HUES64 (cell line): ENCODE measurements at regions not wholly inside any gene's neighbourhood (a gene's known extent, or its start where the extent isn't known, plus 50 kb on each side); places are given as distances from the start of the nearest gene placed in this dataset.

Experiments
- H3K27ac ChIP-seq: 2 replicates; pipeline ENCODE4 v1.7.0; 2013; ENCODE audit warnings: low read depth, low read length, inconsistent platforms
- H3K27me3 ChIP-seq: 2 replicates; pipeline ENCODE4 v1.6.1; 2013; ENCODE audit warnings: mild to moderate bottlenecking, low read length; ENCODE audit not compliant: insufficient read depth
- H3K36me3 ChIP-seq: 2 replicates; pipeline ENCODE4 v1.6.1; 2013; ENCODE audit warnings: mild to moderate bottlenecking, low read length; ENCODE audit not compliant: insufficient read depth
- H3K4me1 ChIP-seq: 2 replicates; pipeline ENCODE4 v1.6.1; 2013; ENCODE audit warnings: mild to moderate bottlenecking, low read length, moderate library complexity; ENCODE audit not compliant: insufficient read depth
- H3K4me3 ChIP-seq: 2 replicates; pipeline ENCODE4 v1.5.1; 2013; ENCODE audit warnings: mild to moderate bottlenecking, low read length, moderate library complexity
- H3K9ac ChIP-seq: 2 replicates; pipeline ENCODE4 v1.6.1; 2013; ENCODE audit warnings: mild to moderate bottlenecking, low read depth, low read length
- H3K9me3 ChIP-seq: 2 replicates; pipeline ENCODE4 v1.6.1; 2013; ENCODE audit warnings: low read depth, low read length; ENCODE audit not compliant: insufficient read depth
- WGBS: fragments of 150-250, 120-280 bp; methylation state at CpG from one replicate; pipeline ENCODE4 v1.1.7; 2013; ENCODE audit warnings: missing lambda C conversion rate; 5-methylcytosine and 5-hydroxymethylcytosine counted together

GRCh38 chr1:14320986-14321385, 277.5 kb upstream of the KAZN start:
- Histone ChIP-seq H3K9me3 (no peaks in the 10 kb centered on the region), H3K27me3 (no peaks in the 10 kb centered on the region), H3K4me3 (no peak overlapping the region), H3K27ac (no peak overlapping the region), H3K9ac (no peak overlapping the region), H3K4me1 (peaks cover 26% of the 10 kb centered on the region), H3K36me3 (no peaks in the 10 kb centered on the region)
- WGBS, result 93% methylated on average over 7 of the region's 8 CpGs

- no peaks in the 10 kb centered on the region for H3K36me3 ChIP-seq
- H3K27me3 ChIP-seq, result no peaks in the 10 kb centered on the region
- WGBS, result 100% methylated on average over 1 of the region's 1 CpG
- H3K4me3 ChIP-seq, result no peak overlapping the region
- H3K4me1 ChIP-seq, result peaks cover 26% of the 10 kb centered on the region
- no peak overlapping the region for H3K27ac ChIP-seq
- H3K9ac ChIP-seq, result no peak overlapping the region
- no peaks in the 10 kb centered on the region for H3K9me3 ChIP-seq
Measured at GRCh38 chr1:14321422-14321821, 277.1 kb upstream of the KAZN start.

GRCh38 chr1:14323568-14324247, 274.8 kb upstream of the KAZN start:
- no peaks in the 10 kb centered on the region for H3K36me3 ChIP-seq
- no peak overlapping the region for H3K9ac ChIP-seq
- 84% methylated on average over 2 of the region's 2 CpGs for WGBS
- H3K9me3 ChIP-seq, result no peaks in the 10 kb centered on the region
- no peaks in the 10 kb centered on the region for H3K27me3 ChIP-seq
- peaks cover 26% of the 10 kb centered on the region for H3K4me1 ChIP-seq
- no peak overlapping the region for H3K27ac ChIP-seq
- H3K4me3 ChIP-seq, result no peak overlapping the region

- H3K27me3 ChIP-seq, result no peaks in the 10 kb centered on the region
- H3K36me3 ChIP-seq, result no peaks in the 10 kb centered on the region
- H3K27ac ChIP-seq, result no peak overlapping the region
- no peak overlapping the region for H3K9ac ChIP-seq
- 91% methylated on average over 2 of the region's 2 CpGs for WGBS
- H3K4me3 ChIP-seq, result no peak overlapping the region
- no peaks in the 10 kb centered on the region for H3K9me3 ChIP-seq
- H3K4me1 ChIP-seq, result peaks cover 24% of the 10 kb centered on the region
Measured at GRCh38 chr1:14324248-14324630, 274.2 kb upstream of the KAZN start.

- Histone ChIP-seq H3K9ac (no peak overlapping the region), H3K4me1 (no peaks in the 10 kb centered on the region), H3K27me3 (no peaks in the 10 kb centered on the region), H3K36me3 (no peaks in the 10 kb centered on the region), H3K4me3 (no peak overlapping the region), H3K27ac (no peak overlapping the region), H3K9me3 (0 out of 2 replicates have a peak, but pooled peaks cover 6% of the 10 kb centered on the region)
- WGBS, result 93% methylated on average over 2 of the region's 3 CpGs
Measured at GRCh38 chr1:14326857-14327256, 271.6 kb upstream of the KAZN start.

GRCh38 chr1:14328685-14329084, 269.8 kb upstream of the KAZN start:
- Histone ChIP-seq H3K9me3 (0 out of 2 replicates have a peak, but pooled peaks cover 6% of the 10 kb centered on the region), H3K36me3 (no peaks in the 10 kb centered on the region), H3K27ac (no peak overlapping the region), H3K4me3 (no peak overlapping the region), H3K4me1 (no peaks in the 10 kb centered on the region), H3K9ac (no peak overlapping the region), H3K27me3 (no peaks in the 10 kb centered on the region)

GRCh38 chr1:14332158-14332557, 266.3 kb upstream of the KAZN start:
- Histone ChIP-seq H3K4me1 (no peaks in the 10 kb centered on the region), H3K9me3 (0 out of 2 replicates have a peak, but pooled peaks cover 6% of the 10 kb centered on the region), H3K4me3 (no peak overlapping the region), H3K27ac (no peak overlapping the region), H3K9ac (no peak overlapping the region), H3K36me3 (no peaks in the 10 kb centered on the region), H3K27me3 (no peaks in the 10 kb centered on the region)
- WGBS, result 87% methylated on average over 4 of the region's 4 CpGs

GRCh38 chr1:14334336-14335176, 263.9 kb upstream of the KAZN start:
- Histone ChIP-seq H3K9ac (no peak overlapping the region), H3K4me3 (no peak overlapping the region), H3K27me3 (no peaks in the 10 kb centered on the region), H3K27ac (no peak overlapping the region), H3K4me1 (peaks cover 5% of the 10 kb centered on the region), H3K36me3 (no peaks in the 10 kb centered on the region), H3K9me3 (0 out of 2 replicates have a peak, but pooled peaks cover 6% of the 10 kb centered on the region)
- 86% methylated on average over 5 of the region's 7 CpGs for WGBS

GRCh38 chr1:14338509-14338908, 260.0 kb upstream of the KAZN start:
- 93% methylated on average over 3 of the region's 3 CpGs for WGBS
- Histone ChIP-seq H3K27me3 (no peaks in the 10 kb centered on the region), H3K9ac (no peak overlapping the region)

GRCh38 chr1:14339288-14339687, 259.2 kb upstream of the KAZN start:
- Histone ChIP-seq H3K9ac (no peak overlapping the region), H3K9me3 (no peaks in the 10 kb centered on the region), H3K36me3 (no peaks in the 10 kb centered on the region), H3K27me3 (no peaks in the 10 kb centered on the region), H3K4me1 (peaks cover 6% of the 10 kb centered on the region), H3K27ac (no peak overlapping the region), H3K4me3 (no peak overlapping the region)
- WGBS, result 75% methylated on average over 5 of the region's 5 CpGs

More at GRCh38 chr1:14338509-14338908, 260.0 kb upstream of the KAZN start:
- H3K27ac ChIP-seq, result no peak overlapping the region
- H3K9me3 ChIP-seq, result no peaks in the 10 kb centered on the region
- H3K4me3 ChIP-seq, result no peak overlapping the region
- H3K4me1 ChIP-seq, result peaks cover 6% of the 10 kb centered on the region
- H3K36me3 ChIP-seq, result no peaks in the 10 kb centered on the region

GRCh38 chr1:14340002-14340785, 258.3 kb upstream of the KAZN start:
- no peak overlapping the region for H3K27ac ChIP-seq
- H3K27me3 ChIP-seq, result no peaks in the 10 kb centered on the region
- H3K9ac ChIP-seq, result no peak overlapping the region
- H3K36me3 ChIP-seq, result no peaks in the 10 kb centered on the region
- 65% methylated on average over 5 of the region's 5 CpGs for WGBS
- peaks cover 6% of the 10 kb centered on the region for H3K4me1 ChIP-seq
- no peak overlapping the region for H3K4me3 ChIP-seq
- no peaks in the 10 kb centered on the region for H3K9me3 ChIP-seq
